Breast epithelium (tissue), 3 donors: ENCODE measurements at regions not wholly inside any gene's neighbourhood (a gene's known extent, or its start where the extent isn't known, plus 50 kb on each side); places are given as distances from the start of the nearest gene placed in this dataset.

ENCODE experiments used
- POLR2A ChIP-seq: fragments of 450-650 bp; IDR thresholded peaks from one replicate; pipeline ENCODE4 v1.6.1; 2016; ENCODE audit warnings: antibody characterized with exemption, mild to moderate bottlenecking, moderate library complexity
- POLR2AphosphoS5 ChIP-seq, 3 donors: sonication (generic); formaldehyde crosslinking; IDR thresholded peaks; one replicate each; pipeline ENCODE4 v1.6.1; 2017; ENCODE audit warnings: antibody characterized with exemption in 3 of 3
- TF ChIP-seq, protein P1 (sequence below), 3 donors: fragments of 450-650 bp; IDR thresholded peaks; one replicate each; pipeline ENCODE4 v1.5.1; 2016 to 2017; ENCODE audit warnings: antibody characterized with exemption in 3 of 3, mild to moderate bottlenecking in 3 of 3, moderate library complexity in 3 of 3

DNA sequence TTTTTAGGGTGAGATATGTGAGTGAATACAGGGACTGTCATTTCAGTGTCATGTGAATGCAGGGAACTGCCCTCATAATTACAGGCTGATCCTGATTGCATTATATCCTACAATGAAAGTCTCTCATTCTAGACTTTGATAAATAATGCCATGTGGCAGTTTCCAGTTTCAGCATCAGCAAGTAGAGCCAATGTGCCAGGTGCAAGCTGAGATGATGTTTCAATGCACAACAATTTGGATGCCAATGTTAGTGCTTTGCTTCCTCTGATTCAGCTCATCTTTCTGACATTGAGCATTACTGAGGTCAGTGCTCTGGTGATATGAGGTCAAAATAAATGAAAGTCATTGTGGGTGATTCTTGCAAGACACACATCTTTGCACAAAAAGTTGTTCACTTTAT, 63.7 kb upstream of the TFPI start:
- TF ChIP-seq, protein P1, sequence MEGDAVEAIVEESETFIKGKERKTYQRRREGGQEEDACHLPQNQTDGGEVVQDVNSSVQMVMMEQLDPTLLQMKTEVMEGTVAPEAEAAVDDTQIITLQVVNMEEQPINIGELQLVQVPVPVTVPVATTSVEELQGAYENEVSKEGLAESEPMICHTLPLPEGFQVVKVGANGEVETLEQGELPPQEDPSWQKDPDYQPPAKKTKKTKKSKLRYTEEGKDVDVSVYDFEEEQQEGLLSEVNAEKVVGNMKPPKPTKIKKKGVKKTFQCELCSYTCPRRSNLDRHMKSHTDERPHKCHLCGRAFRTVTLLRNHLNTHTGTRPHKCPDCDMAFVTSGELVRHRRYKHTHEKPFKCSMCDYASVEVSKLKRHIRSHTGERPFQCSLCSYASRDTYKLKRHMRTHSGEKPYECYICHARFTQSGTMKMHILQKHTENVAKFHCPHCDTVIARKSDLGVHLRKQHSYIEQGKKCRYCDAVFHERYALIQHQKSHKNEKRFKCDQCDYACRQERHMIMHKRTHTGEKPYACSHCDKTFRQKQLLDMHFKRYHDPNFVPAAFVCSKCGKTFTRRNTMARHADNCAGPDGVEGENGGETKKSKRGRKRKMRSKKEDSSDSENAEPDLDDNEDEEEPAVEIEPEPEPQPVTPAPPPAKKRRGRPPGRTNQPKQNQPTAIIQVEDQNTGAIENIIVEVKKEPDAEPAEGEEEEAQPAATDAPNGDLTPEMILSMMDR (IDR thresholded peaks at IDR 0.05) = no peak
- TF ChIP-seq POLR2AphosphoS5 (IDR thresholded peaks at IDR 0.05) = no peak
- TF ChIP-seq POLR2A = no peak
